Thyroid gland (tissue), 4 donors: ENCODE measurements at regions not wholly inside any gene's neighbourhood (a gene's known extent, or its start where the extent isn't known, plus 50 kb on each side); places are given as distances from the start of the nearest gene placed in this dataset.

Experiments
- CTCF ChIP-seq, 6 experiments: fragments of 200-600 bp in 3 of 6; fragments of 450-650 bp in 3 of 6; sonication (generic) in 3 of 6; IDR thresholded peaks; one replicate each; pipeline ENCODE4 v1.5.1; 2016 to 2019; ENCODE audit warnings: antibody characterized with exemption in 6 of 6, mild to moderate bottlenecking in 2 of 6, inconsistent platforms in 1 of 6, moderate library complexity in 1 of 6
- POLR2A ChIP-seq, 2 donors: fragments of 450-650 bp; IDR thresholded peaks; one replicate each; pipeline ENCODE4 v1.6.1; 2017; ENCODE audit warnings: antibody characterized with exemption in 2 of 2, mild to moderate bottlenecking in 2 of 2, moderate library complexity in 1 of 2

GRCh38 chr2:77831060-77831459, 308.9 kb upstream of the LRRTM4 start:
- TF ChIP-seq POLR2A (IDR thresholded peaks at IDR 0.05), result no peak
- no peak for TF ChIP-seq CTCF (IDR thresholded peaks at IDR 0.05)
